ENCODE measurements at regions not wholly inside any gene's neighbourhood (a gene's known extent, or its start where the extent isn't known, plus 50 kb on each side); places are given as distances from the start of the nearest gene placed in this dataset.

- TF ChIP-seq CTCF (IDR thresholded peaks at IDR 0.05; ENCODE audit: low read depth, low read length), result no peak
- in situ Hi-C loops (cut with HindIII; ENCODE audit: low sequenced_read_pairs), result no loop called here
- no peak for DNase-seq (ENCODE audit: low read depth, low spot score)
- no peak overlapping the region for H3K4me3 ChIP-seq (ENCODE audit: low read depth, low read length)
Observed at GRCh38 chr9:91141407-91141965, 220.2 kb downstream of the AUH start.

- in situ Hi-C loops (cut with HindIII; ENCODE audit: low sequenced_read_pairs), result no loop called here
- no peak for DNase-seq (ENCODE audit: low read depth, low spot score)
Observed at GRCh38 chr9:91143162-91143561, 218.6 kb downstream of the AUH start.

GRCh38 chr9:91143642-91144041 is 218.1 kb downstream of the AUH start:
- no peak for DNase-seq (ENCODE audit: low read depth, low spot score)

More at GRCh38 chr9:91143162-91143561, 218.6 kb downstream of the AUH start:
- no peak overlapping the region for H3K4me3 ChIP-seq (ENCODE audit: low read depth, low read length)
- no peak for TF ChIP-seq CTCF (IDR thresholded peaks at IDR 0.05; ENCODE audit: low read depth, low read length)

GRCh38 chr9:91144769-91145168 is 216.9 kb downstream of the AUH start:
- no peak for TF ChIP-seq CTCF (IDR thresholded peaks at IDR 0.05; ENCODE audit: low read depth, low read length)
- peak; percentile 28 for DNase-seq (ENCODE audit: low read depth, low spot score)
- no peak overlapping the region for H3K4me3 ChIP-seq (ENCODE audit: low read depth, low read length)
- in situ Hi-C loops (cut with HindIII; ENCODE audit: low sequenced_read_pairs), result no loop called here

More at GRCh38 chr9:91143642-91144041, 218.1 kb downstream of the AUH start:
- no peak overlapping the region for H3K4me3 ChIP-seq (ENCODE audit: low read depth, low read length)
- in situ Hi-C loops (cut with HindIII; ENCODE audit: low sequenced_read_pairs), result no loop called here
- no peak for TF ChIP-seq CTCF (IDR thresholded peaks at IDR 0.05; ENCODE audit: low read depth, low read length)

- TF ChIP-seq CTCF (IDR thresholded peaks at IDR 0.05; ENCODE audit: low read depth, low read length), result no peak
- in situ Hi-C loops (cut with HindIII; ENCODE audit: low sequenced_read_pairs), result no loop called here
Observed at GRCh38 chr9:91145496-91145895, 216.2 kb downstream of the AUH start.

GRCh38 chr9:91146391-91147019 is 215.2 kb downstream of the AUH start:
- no peak for TF ChIP-seq CTCF (IDR thresholded peaks at IDR 0.05; ENCODE audit: low read depth, low read length)
- no peak overlapping the region for H3K4me3 ChIP-seq (ENCODE audit: low read depth, low read length)
- DNase-seq (ENCODE audit: low read depth, low spot score), result no peak
- in situ Hi-C loops (cut with HindIII; ENCODE audit: low sequenced_read_pairs), result no loop called here

More at GRCh38 chr9:91145496-91145895, 216.2 kb downstream of the AUH start:
- H3K4me3 ChIP-seq (ENCODE audit: low read depth, low read length), result no peak overlapping the region
- no peak for DNase-seq (ENCODE audit: low read depth, low spot score)

Data from astrocyte of the spinal cord (primary cell).